ENCODE measurements at regions not wholly inside any gene's neighbourhood (a gene's known extent, or its start where the extent isn't known, plus 50 kb on each side); places are given as distances from the start of the nearest gene placed in this dataset.
"Not testable (repeated sequence)": the region's sequence is repeated elsewhere in the genome, so short reads cannot be mapped to it uniquely, and the experiment has no call there.

- TF ChIP-seq, protein P1, sequence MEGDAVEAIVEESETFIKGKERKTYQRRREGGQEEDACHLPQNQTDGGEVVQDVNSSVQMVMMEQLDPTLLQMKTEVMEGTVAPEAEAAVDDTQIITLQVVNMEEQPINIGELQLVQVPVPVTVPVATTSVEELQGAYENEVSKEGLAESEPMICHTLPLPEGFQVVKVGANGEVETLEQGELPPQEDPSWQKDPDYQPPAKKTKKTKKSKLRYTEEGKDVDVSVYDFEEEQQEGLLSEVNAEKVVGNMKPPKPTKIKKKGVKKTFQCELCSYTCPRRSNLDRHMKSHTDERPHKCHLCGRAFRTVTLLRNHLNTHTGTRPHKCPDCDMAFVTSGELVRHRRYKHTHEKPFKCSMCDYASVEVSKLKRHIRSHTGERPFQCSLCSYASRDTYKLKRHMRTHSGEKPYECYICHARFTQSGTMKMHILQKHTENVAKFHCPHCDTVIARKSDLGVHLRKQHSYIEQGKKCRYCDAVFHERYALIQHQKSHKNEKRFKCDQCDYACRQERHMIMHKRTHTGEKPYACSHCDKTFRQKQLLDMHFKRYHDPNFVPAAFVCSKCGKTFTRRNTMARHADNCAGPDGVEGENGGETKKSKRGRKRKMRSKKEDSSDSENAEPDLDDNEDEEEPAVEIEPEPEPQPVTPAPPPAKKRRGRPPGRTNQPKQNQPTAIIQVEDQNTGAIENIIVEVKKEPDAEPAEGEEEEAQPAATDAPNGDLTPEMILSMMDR (IDR thresholded peaks at IDR 0.05; ENCODE audit: low read depth, low read length) = not testable (repeated sequence)
- TF ChIP-seq POLR2A (IDR thresholded peaks at IDR 0.05; ENCODE audit: extremely low read depth, insufficient read length); MAX (IDR thresholded peaks at IDR 0.05; ENCODE audit: low read depth, low read length): not testable (repeated sequence)
Observed at GRCh38 chr12:124161402-124161801, 133.5 kb upstream of the RFLNA start.
